Esophagus (tissue), 2 donors: ENCODE measurements at regions not wholly inside any gene's neighbourhood (a gene's known extent, or its start where the extent isn't known, plus 50 kb on each side); places are given as distances from the start of the nearest gene placed in this dataset.
A peak's percentile ranks its signal among the peaks of the same experiment; 100 is the strongest.

Experiments
- H3K27ac ChIP-seq, 2 donors: one replicate each; pipeline ENCODE4 v1.5.1; 2013; ENCODE audit warnings: low read depth in 2 of 2, mild to moderate bottlenecking in 2 of 2, inconsistent platforms in 1 of 2, low read length in 1 of 2, moderate library complexity in 1 of 2
- H3K27me3 ChIP-seq, 2 donors: one replicate each; pipeline ENCODE4 v1.6.1; 2013; ENCODE audit warnings: low read length in 2 of 2, control low read depth in 1 of 2, mild to moderate bottlenecking in 1 of 2; ENCODE audit not compliant: insufficient read depth in 2 of 2, control insufficient read depth in 1 of 2
- H3K36me3 ChIP-seq, 2 donors: one replicate each; pipeline ENCODE4 v1.6.1; 2013; ENCODE audit warnings: low read length in 1 of 2; ENCODE audit not compliant: control insufficient read depth in 2 of 2, insufficient read depth in 2 of 2
- H3K4me1 ChIP-seq, 2 donors: one replicate each; pipeline ENCODE4 v1.6.1; 2013; ENCODE audit warnings: low read length in 1 of 2; ENCODE audit not compliant: control insufficient read depth in 2 of 2, insufficient read depth in 2 of 2
- H3K4me3 ChIP-seq, 2 donors: one replicate each; pipeline ENCODE4 v1.5.1; 2013; ENCODE audit warnings: low read length in 2 of 2, mild to moderate bottlenecking in 2 of 2, low read depth in 1 of 2, moderate library complexity in 1 of 2
- H3K9me3 ChIP-seq, 2 donors: one replicate each; pipeline ENCODE4 v1.6.1; 2013; ENCODE audit warnings: mild to moderate bottlenecking in 2 of 2, low read depth in 1 of 2, low read length in 1 of 2, moderate library complexity in 1 of 2; ENCODE audit not compliant: control insufficient read depth in 2 of 2, insufficient read depth in 1 of 2
- WGBS, 2 donors: extraction: QIAGEN DNeasy Blood & Tissue Kit; methylation state at CpG; one replicate each; pipeline ENCODE4 v1.1.7; 2013; 5-methylcytosine and 5-hydroxymethylcytosine counted together
- donor health status: healthy with polysubstance abuse.
- donor health status: Bipolar disorder and iron deficiency.

DNA sequence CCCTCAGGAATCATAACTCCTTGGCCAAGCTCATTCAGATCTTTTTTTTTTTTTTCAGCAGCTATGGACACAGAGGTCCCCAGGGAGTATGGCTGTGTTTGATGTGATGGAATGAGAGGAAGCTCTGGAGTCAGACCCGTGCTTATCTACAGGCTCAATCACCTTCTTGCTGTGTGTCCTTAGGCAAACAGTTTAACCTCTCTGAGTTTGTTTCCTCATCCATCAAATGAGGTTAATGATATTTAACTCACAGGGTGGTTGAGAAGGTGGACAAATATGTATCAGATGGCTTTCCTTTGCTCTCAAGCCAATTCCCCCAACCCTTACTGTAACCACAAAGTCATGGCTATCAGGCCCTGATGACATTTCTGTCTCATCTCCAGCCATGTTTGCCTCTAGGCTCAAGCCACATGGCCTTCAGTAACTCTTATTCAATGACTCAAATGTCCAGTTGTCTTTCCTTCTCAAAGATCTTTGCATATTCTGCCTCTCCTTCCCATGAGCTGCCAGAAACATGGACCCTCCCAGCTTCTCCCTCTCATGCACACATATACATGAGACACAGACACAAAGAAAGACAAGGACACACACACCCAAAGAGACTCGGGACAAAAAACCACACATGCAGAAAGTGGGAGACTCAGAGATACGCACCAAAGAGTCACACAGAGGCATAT lies 303.5 kb upstream of the KAZN start:
- Histone ChIP-seq H3K36me3 (no peaks in the 10 kb centered on the region), H3K4me1 (peaks cover 0 to 8% of the 10 kb centered on the region in 2 donors), H3K9me3 (no peaks in the 10 kb centered on the region), H3K27me3 (no peaks in the 10 kb centered on the region), H3K27ac (no peak overlapping the region), H3K4me3 (no peak overlapping the region)
- 76 to 80% methylated on average over 3 of the region's 3 CpGs for WGBS, 2 donors

DNA sequence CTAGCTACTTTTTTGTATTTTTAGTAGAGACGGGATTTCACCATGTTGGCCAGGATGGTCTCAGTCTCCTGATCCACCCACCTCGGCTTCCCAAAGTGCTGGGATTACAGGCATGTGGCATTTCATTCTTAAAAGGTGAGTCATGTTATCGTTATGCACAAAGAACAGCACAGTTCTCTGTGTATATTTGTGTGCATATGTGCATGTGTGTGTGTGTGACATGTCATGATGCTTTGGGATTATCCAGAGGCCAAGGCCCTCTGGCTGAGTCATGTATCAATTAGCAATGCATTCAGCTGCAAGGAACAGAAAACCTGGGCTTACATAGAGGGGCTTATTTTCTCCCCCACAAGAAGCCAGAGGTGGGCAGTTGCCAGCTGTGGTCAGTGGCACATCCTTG lies 301.7 kb upstream of the KAZN start:
- Histone ChIP-seq H3K9me3 (no peaks in the 10 kb centered on the region), H3K27me3 (no peaks in the 10 kb centered on the region), H3K4me3 (no peak overlapping the region), H3K36me3 (no peaks in the 10 kb centered on the region), H3K27ac (no peak overlapping the region), H3K4me1 (peaks cover 0 to 8% of the 10 kb centered on the region in 2 donors)
- WGBS, 2 donors: 50 to 60% methylated on average over 3 of the region's 3 CpGs

DNA sequence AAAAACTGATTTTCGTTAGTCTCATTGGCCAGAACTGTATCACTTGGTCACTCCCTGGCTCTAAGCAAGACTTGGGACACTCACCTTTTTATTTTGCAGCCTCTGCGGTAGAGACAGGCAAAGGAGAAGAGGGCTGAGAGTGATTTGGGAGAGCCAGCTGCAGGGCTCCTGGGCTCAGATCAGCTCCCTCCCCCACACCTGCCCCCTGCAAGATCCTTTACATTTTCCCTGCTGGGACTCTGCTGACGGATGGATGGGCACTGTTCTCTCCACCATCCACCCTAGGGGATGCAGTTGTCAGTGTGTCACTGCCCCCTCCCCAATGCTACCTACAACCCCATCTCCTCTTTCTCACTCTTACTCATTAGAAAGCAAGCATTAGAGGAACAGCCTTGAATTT lies 301.1 kb upstream of the KAZN start:
- Histone ChIP-seq H3K9me3 (no peaks in the 10 kb centered on the region), H3K27me3 (no peaks in the 10 kb centered on the region), H3K27ac (no peak overlapping the region), H3K36me3 (no peaks in the 10 kb centered on the region), H3K4me3 (no peak overlapping the region), H3K4me1 (peaks cover 0 to 6% of the 10 kb centered on the region in 2 donors)
- WGBS, 2 donors: 84 to 85% methylated on average over 3 of the region's 3 CpGs

DNA sequence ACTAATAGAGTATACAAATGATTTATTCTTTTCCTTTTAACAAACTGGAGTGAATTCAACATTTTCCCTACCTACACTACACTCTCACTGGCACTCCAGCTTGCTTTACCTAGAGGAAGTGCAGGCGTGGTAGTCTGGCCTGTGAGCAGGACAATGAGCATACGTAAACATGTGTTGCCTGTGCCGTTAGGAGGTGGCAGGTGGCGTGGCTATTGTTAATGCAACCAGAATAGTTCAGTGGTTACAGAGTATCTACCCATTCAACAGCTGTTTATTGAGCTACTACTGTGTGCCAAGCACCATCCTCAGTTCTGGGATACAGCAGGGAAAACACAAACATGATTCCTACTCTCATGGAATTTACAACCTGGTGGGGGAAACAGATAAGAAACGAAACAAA lies 299.7 kb upstream of the KAZN start:
- Histone ChIP-seq H3K27me3 (no peaks in the 10 kb centered on the region), H3K4me3 (no peak overlapping the region), H3K36me3 (no peaks in the 10 kb centered on the region), H3K4me1 (peaks cover 0 to 4% of the 10 kb centered on the region in 2 donors), H3K9me3 (no peaks in the 10 kb centered on the region), H3K27ac (no peak overlapping the region)
- WGBS, 2 donors: 82 to 83% methylated on average over 5 of the region's 5 CpGs

DNA sequence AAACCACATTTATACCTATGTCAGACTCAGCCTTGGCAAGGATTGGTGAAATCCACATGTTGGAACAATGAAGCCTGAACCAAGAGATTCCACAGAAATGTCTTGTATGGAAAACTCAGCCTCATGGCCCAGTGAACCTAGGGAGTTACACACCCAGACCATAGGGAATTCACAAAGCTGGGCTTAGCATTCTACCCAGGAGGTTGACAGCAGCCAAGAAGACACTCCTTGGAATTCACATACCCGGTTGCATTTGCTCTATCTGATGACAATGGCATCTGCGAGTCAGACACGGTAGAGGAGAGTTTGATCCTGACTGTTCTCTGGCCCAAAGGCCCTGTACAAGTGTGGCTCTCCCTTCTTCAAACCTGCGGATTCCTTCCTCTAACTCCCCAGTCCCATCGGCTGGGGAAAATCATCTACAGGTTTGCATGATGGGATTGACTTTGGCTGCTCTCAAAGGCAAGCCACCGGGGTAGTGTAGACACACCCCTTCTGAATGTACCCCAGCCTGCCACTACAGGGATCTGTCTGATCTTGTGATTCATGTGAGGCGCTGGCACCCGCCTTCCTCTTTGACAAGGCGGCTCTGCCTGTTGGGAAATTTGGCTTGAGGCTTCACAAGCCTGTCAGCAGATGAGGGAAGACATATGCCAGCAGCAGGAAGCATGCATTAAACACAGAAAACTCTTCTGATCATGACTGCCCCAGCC lies 297.3 kb upstream of the KAZN start:
- Histone ChIP-seq H3K27ac (peak overlapping the region; percentile 87 to 89), H3K27me3 (no peaks in the 10 kb centered on the region), H3K36me3 (no peaks in the 10 kb centered on the region), H3K4me1 (peaks cover 0 to 4% of the 10 kb centered on the region in 2 donors), H3K4me3 (no peak overlapping the region), H3K9me3 (no peaks in the 10 kb centered on the region)
- 38 to 51% methylated on average over 9 of the region's 9 CpGs for WGBS, 2 donors

DNA sequence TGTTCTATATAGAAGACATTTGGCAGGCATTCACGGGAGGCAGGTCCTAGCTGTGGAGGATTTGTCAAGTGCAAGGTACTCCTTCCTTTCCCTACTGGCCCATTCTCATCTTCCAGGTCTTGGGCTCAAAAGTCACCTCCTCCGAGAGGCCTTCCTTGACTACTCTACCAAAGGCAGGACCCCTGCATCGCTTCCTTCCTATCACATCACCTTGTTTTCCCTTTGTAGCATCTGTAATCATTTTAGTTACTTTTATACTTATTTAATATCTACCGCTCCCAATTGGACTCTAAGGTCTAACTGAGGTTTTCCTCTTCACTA lies 296.8 kb upstream of the KAZN start:
- Histone ChIP-seq H3K9me3 (no peaks in the 10 kb centered on the region), H3K4me3 (no peak overlapping the region), H3K27ac (peak overlapping the region; percentile 87 to 89), H3K36me3 (no peaks in the 10 kb centered on the region), H3K27me3 (no peaks in the 10 kb centered on the region), H3K4me1 (peaks cover 0 to 4% of the 10 kb centered on the region in 2 donors)
- 64 to 72% methylated on average over 4 of the region's 4 CpGs for WGBS, 2 donors

DNA sequence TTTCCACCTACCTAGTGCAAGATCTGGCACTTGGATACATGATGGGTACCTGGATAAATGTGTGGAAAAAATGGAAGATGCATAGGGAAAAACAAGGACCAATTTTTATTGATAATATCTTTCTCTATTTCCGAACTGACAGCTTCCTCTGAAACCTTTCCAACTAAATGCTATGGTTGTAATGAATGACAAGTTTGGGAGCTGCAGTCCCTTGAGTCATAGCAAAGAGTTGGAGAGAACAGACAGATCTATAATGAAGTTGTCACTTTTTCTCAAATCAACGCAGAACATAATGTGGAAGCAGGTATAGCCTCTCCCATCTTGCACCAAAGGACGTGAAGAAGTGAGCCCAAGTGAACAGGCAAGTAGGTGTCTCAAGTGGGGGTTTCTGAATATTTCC lies 296.5 kb upstream of the KAZN start:
- H3K9me3 ChIP-seq: no peaks in the 10 kb centered on the region
- no peak overlapping the region for H3K4me3 ChIP-seq
- no peaks in the 10 kb centered on the region for H3K36me3 ChIP-seq
- peaks cover 0 to 4% of the 10 kb centered on the region in 2 donors for H3K4me1 ChIP-seq
- peak overlapping the region in 1 of 2 donors; percentile 27 for H3K27ac ChIP-seq
- whole genome bisulfite sequencing, 2 donors: 58 to 78% methylated on average over 3 of the region's 3 CpGs
- no peaks in the 10 kb centered on the region for H3K27me3 ChIP-seq

DNA sequence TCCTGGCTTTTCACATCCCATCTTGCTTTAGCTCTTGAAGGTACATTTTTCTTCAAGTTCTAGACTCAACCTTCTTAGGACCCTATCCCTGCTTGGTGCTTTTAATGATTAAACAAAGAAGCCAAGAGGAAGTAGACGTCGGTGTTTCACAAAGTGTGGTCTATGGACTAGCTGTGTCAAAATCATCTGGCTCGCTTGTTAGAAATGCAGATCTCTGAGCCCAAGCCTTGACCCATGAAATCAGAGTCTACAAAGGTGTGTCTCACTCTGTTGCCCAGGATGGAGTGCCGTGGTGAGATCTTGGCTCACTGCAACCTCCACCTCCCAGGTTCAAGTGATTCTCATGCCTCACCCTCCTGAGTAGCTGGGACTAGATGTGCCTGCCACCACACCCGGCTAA lies 295.5 kb upstream of the KAZN start:
- WGBS, 2 donors: 57 to 61% methylated on average over 5 of the region's 5 CpGs
- Histone ChIP-seq H3K4me3 (no peak overlapping the region), H3K27me3 (no peaks in the 10 kb centered on the region), H3K9me3 (no peaks in the 10 kb centered on the region), H3K36me3 (no peaks in the 10 kb centered on the region), H3K27ac (peak overlapping the region in 1 of 2 donors; percentile 69), H3K4me1 (peaks cover 0 to 2% of the 10 kb centered on the region in 2 donors)

DNA sequence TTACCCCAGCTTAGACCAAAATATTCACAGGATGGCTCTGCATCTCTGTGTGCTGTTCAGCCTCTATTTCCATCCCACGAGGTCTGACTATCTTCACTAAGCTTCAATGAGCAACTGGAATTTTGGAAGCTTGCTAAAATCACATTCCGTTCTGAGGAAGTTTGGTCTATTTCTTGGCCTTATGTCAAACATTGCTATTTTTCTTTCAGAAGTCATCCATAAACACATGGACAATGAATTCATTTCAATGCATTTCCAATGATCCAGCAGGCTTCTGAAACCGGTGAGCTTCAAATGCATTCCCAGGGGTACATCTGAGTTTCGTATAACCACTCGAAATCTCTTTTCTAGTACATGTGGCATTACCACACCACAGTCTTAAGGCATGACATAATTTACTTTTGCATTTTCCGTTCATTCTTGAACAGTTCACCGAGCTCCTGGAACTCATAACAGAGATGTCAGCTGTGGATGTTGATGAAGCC lies 294.1 kb upstream of the KAZN start:
- Histone ChIP-seq H3K9me3 (no peaks in the 10 kb centered on the region), H3K36me3 (no peaks in the 10 kb centered on the region), H3K4me1 (peaks cover 0 to 2% of the 10 kb centered on the region in 2 donors), H3K27ac (peak overlapping the region in 1 of 2 donors; percentile 8), H3K4me3 (no peak overlapping the region), H3K27me3 (no peaks in the 10 kb centered on the region)
- WGBS, 2 donors: 42 to 54% methylated on average over 7 of the region's 7 CpGs

DNA sequence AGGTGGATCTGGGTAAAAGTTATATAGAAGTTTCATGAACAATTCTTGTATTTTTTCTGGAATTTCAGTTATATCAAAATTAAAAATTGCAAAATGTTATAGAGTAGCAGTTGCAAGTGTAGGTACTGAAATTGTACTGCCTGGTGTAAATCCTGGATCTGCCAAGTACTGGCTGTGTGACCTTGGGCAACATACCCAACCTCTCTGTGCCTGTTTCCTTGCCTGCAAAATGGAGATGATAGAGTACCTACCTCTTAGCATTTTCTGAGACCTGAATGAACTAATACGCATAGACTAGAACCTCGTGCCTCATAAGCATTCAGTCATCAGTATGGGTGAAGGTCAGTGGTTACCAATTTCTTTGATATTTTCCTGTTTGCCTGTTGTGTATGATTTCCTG lies 290.0 kb upstream of the KAZN start:
- H3K4me1 ChIP-seq: no peaks in the 10 kb centered on the region
- H3K36me3 ChIP-seq: no peaks in the 10 kb centered on the region
- H3K27me3 ChIP-seq: no peaks in the 10 kb centered on the region
- WGBS, 2 donors: 74 to 92% methylated on average over 2 of the region's 2 CpGs
- no peak overlapping the region for H3K27ac ChIP-seq
- no peak overlapping the region for H3K4me3 ChIP-seq
- no peaks in the 10 kb centered on the region for H3K9me3 ChIP-seq
